GM19455 (cell line): ENCODE measurements at regions not wholly inside any gene's neighbourhood (a gene's known extent, or its start where the extent isn't known, plus 50 kb on each side); places are given as distances from the start of the nearest gene placed in this dataset.
"Not testable (repeated sequence)": the region's sequence is repeated elsewhere in the genome, so short reads cannot be mapped to it uniquely, and the experiment has no call there.

Source experiments
- ATAC-seq: cut with Tn5 transposase; IDR thresholded peaks from one replicate; pipeline ENCODE4 v1.9.1; 2021; ENCODE audit not compliant: unreplicated experiment

- not testable (repeated sequence) for ATAC-seq
These were observed 50.8 kb upstream of the GRIN2B start for GRCh38 chr12:14032191-14032590.

GRCh38 chr12:14043776-14044175, 62.4 kb upstream of the GRIN2B start:
- ATAC-seq, result no peak

GRCh38 chr12:14048941-14049545, 67.6 kb upstream of the GRIN2B start:
- no peak for ATAC-seq

GRCh38 chr12:14057895-14058294, 76.5 kb upstream of the GRIN2B start:
- ATAC-seq, result no peak

GRCh38 chr12:14058717-14059116, 77.3 kb upstream of the GRIN2B start:
- no peak for ATAC-seq

GRCh38 chr12:14059548-14059947, 78.1 kb upstream of the GRIN2B start:
- ATAC-seq, result no peak

GRCh38 chr12:14065616-14066015, 84.2 kb upstream of the GRIN2B start:
- no peak for ATAC-seq

- ATAC-seq, result no peak
These were observed 84.6 kb upstream of the GRIN2B start for GRCh38 chr12:14066021-14066420.

GRCh38 chr12:14068961-14069360, 87.6 kb upstream of the GRIN2B start:
- no peak for ATAC-seq

- ATAC-seq, result no peak
These were observed 90.4 kb upstream of the GRIN2B start for GRCh38 chr12:14071833-14072232.

GRCh38 chr12:14072987-14073386, 91.6 kb upstream of the GRIN2B start:
- ATAC-seq, result no peak

GRCh38 chr12:14075797-14076393, 94.5 kb upstream of the GRIN2B start:
- no peak for ATAC-seq

GRCh38 chr12:14076538-14076937, 95.1 kb upstream of the GRIN2B start:
- ATAC-seq, result no peak

GRCh38 chr12:14086838-14087237, 105.4 kb upstream of the GRIN2B start:
- no peak for ATAC-seq

- no peak for ATAC-seq
These were observed 118.6 kb upstream of the GRIN2B start for GRCh38 chr12:14099994-14100393.

- ATAC-seq, result not testable (repeated sequence)
These were observed 120.2 kb upstream of the GRIN2B start for GRCh38 chr12:14101556-14101955.

GRCh38 chr12:14111230-14111865, 129.9 kb upstream of the GRIN2B start:
- ATAC-seq, result peak; percentile 98

GRCh38 chr12:14113031-14113430, 131.6 kb upstream of the GRIN2B start:
- ATAC-seq, result no peak

GRCh38 chr12:14126692-14127091, 145.3 kb upstream of the GRIN2B start:
- ATAC-seq, result no peak

- ATAC-seq, result no peak
These were observed 148.3 kb upstream of the GRIN2B start for GRCh38 chr12:14129611-14130195.

GRCh38 chr12:14135996-14136395, 154.6 kb upstream of the GRIN2B start:
- ATAC-seq, result no peak

GRCh38 chr12:14138495-14138894, 157.1 kb upstream of the GRIN2B start:
- no peak for ATAC-seq
